ENCODE measurements at regions not wholly inside any gene's neighbourhood (a gene's known extent, or its start where the extent isn't known, plus 50 kb on each side); places are given as distances from the start of the nearest gene placed in this dataset.
"Not testable (repeated sequence)": the region's sequence is repeated elsewhere in the genome, so short reads cannot be mapped to it uniquely, and the experiment has no call there.

GRCh38 chr6:166241974-166242373 lies 66.2 kb downstream of the PRR18 start:
- DNase-seq (ENCODE audit: low read depth in 6 of 9, low spot score in 9 of 9) = no peak
- H3K27ac ChIP-seq (ENCODE audit: low read depth in 1 of 2, low read length in 1 of 2) = no peak overlapping the region
- 92% methylated on average over 6 of the region's 6 CpGs for WGBS

GRCh38 chr6:166240889-166241288 lies 67.3 kb downstream of the PRR18 start:
- no peak for DNase-seq (ENCODE audit: low read depth in 6 of 9, low spot score in 9 of 9)
- H3K27me3 ChIP-seq (ENCODE audit: control insufficient read depth in 2 of 2, insufficient read depth in 1 of 2, low read length in 1 of 2) = no peaks in the 10 kb centered on the region
- H3K4me1 ChIP-seq (ENCODE audit: control insufficient read depth in 2 of 2, insufficient read depth in 2 of 2, low read length in 2 of 2) = peaks cover 9 to 43% of the 10 kb centered on the region in 2 donors
- WGBS = 95% methylated on average over 11 of the region's 11 CpGs
- no peak overlapping the region for H3K4me3 ChIP-seq (ENCODE audit: low read length in 2 of 2)
- no peaks in the 10 kb centered on the region for H3K36me3 ChIP-seq (ENCODE audit: control insufficient read depth in 2 of 2, insufficient read depth in 2 of 2, low read length in 1 of 2)
- H3K27ac ChIP-seq (ENCODE audit: low read depth in 1 of 2, low read length in 1 of 2) = no peak overlapping the region
- H3K9me3 ChIP-seq (ENCODE audit: control insufficient read depth in 2 of 2, insufficient read depth in 1 of 2, low read length in 1 of 2) = no peaks in the 10 kb centered on the region

More at GRCh38 chr6:166241974-166242373, 66.2 kb downstream of the PRR18 start:
- Histone ChIP-seq H3K36me3 (ENCODE audit: control insufficient read depth in 2 of 2, insufficient read depth in 2 of 2, low read length in 1 of 2) (no peaks in the 10 kb centered on the region), H3K4me1 (ENCODE audit: control insufficient read depth in 2 of 2, insufficient read depth in 2 of 2, low read length in 2 of 2) (peaks cover 9 to 39% of the 10 kb centered on the region in 2 donors), H3K9me3 (ENCODE audit: control insufficient read depth in 2 of 2, insufficient read depth in 1 of 2, low read length in 1 of 2) (no peaks in the 10 kb centered on the region), H3K4me3 (ENCODE audit: low read length in 2 of 2) (no peak overlapping the region), H3K27me3 (ENCODE audit: control insufficient read depth in 2 of 2, insufficient read depth in 1 of 2, low read length in 1 of 2) (no peaks in the 10 kb centered on the region)

GRCh38 chr6:166237617-166238016 lies 70.0 kb upstream of the TBXT start:
- Histone ChIP-seq H3K4me3 (ENCODE audit: low read length in 2 of 2) (no peak overlapping the region), H3K9me3 (ENCODE audit: control insufficient read depth in 2 of 2, insufficient read depth in 1 of 2, low read length in 1 of 2) (no peaks in the 10 kb centered on the region), H3K36me3 (ENCODE audit: control insufficient read depth in 2 of 2, insufficient read depth in 2 of 2, low read length in 1 of 2) (no peaks in the 10 kb centered on the region), H3K4me1 (ENCODE audit: control insufficient read depth in 2 of 2, insufficient read depth in 2 of 2, low read length in 2 of 2) (peaks cover 0 to 22% of the 10 kb centered on the region in 2 donors), H3K27ac (ENCODE audit: low read depth in 1 of 2, low read length in 1 of 2) (no peak overlapping the region), H3K27me3 (ENCODE audit: control insufficient read depth in 2 of 2, insufficient read depth in 1 of 2, low read length in 1 of 2) (peaks cover 0 to 2% of the 10 kb centered on the region in 2 donors)
- 75% methylated on average over 5 of the region's 5 CpGs for WGBS
- peak in 1 of 9 donors; percentile 42 for DNase-seq (ENCODE audit: low read depth in 6 of 9, low spot score in 9 of 9)

- H3K9me3 ChIP-seq (ENCODE audit: control insufficient read depth in 2 of 2, insufficient read depth in 1 of 2, low read length in 1 of 2) = no peaks in the 10 kb centered on the region
- no peaks in the 10 kb centered on the region for H3K36me3 ChIP-seq (ENCODE audit: control insufficient read depth in 2 of 2, insufficient read depth in 2 of 2, low read length in 1 of 2)
- DNase-seq (ENCODE audit: low read depth in 6 of 9, low spot score in 9 of 9) = no peak
- 86% methylated on average over 13 of the region's 13 CpGs for WGBS
- H3K27ac ChIP-seq (ENCODE audit: low read depth in 1 of 2, low read length in 1 of 2) = no peak overlapping the region
- peaks cover 0 to 17% of the 10 kb centered on the region in 2 donors for H3K4me1 ChIP-seq (ENCODE audit: control insufficient read depth in 2 of 2, insufficient read depth in 2 of 2, low read length in 2 of 2)
- H3K27me3 ChIP-seq (ENCODE audit: control insufficient read depth in 2 of 2, insufficient read depth in 1 of 2, low read length in 1 of 2) = peaks cover 0 to 2% of the 10 kb centered on the region in 2 donors
- H3K4me3 ChIP-seq (ENCODE audit: low read length in 2 of 2) = no peak overlapping the region
Observed at GRCh38 chr6:166236596-166236995, 68.9 kb upstream of the TBXT start.

- Histone ChIP-seq H3K4me1 (ENCODE audit: control insufficient read depth in 2 of 2, insufficient read depth in 2 of 2, low read length in 2 of 2) (peaks cover 0 to 9% of the 10 kb centered on the region in 2 donors), H3K4me3 (ENCODE audit: low read length in 2 of 2) (no peak overlapping the region), H3K27ac (ENCODE audit: low read depth in 1 of 2, low read length in 1 of 2) (no peak overlapping the region), H3K27me3 (ENCODE audit: control insufficient read depth in 2 of 2, insufficient read depth in 1 of 2, low read length in 1 of 2) (peaks cover 0 to 2% of the 10 kb centered on the region in 2 donors), H3K36me3 (ENCODE audit: control insufficient read depth in 2 of 2, insufficient read depth in 2 of 2, low read length in 1 of 2) (no peaks in the 10 kb centered on the region), H3K9me3 (ENCODE audit: control insufficient read depth in 2 of 2, insufficient read depth in 1 of 2, low read length in 1 of 2) (no peaks in the 10 kb centered on the region)
- WGBS = 94% methylated on average over 17 of the region's 17 CpGs
- no peak for DNase-seq (ENCODE audit: low read depth in 6 of 9, low spot score in 9 of 9)
Observed at GRCh38 chr6:166235666-166236292, 68.1 kb upstream of the TBXT start.

GRCh38 chr6:166231181-166231580 lies 63.5 kb upstream of the TBXT start:
- not testable (repeated sequence) for H3K27ac ChIP-seq (ENCODE audit: low read depth in 1 of 2, low read length in 1 of 2); H3K36me3 ChIP-seq (ENCODE audit: control insufficient read depth in 2 of 2, insufficient read depth in 2 of 2, low read length in 1 of 2); H3K9me3 ChIP-seq (ENCODE audit: control insufficient read depth in 2 of 2, insufficient read depth in 1 of 2, low read length in 1 of 2); H3K27me3 ChIP-seq (ENCODE audit: control insufficient read depth in 2 of 2, insufficient read depth in 1 of 2, low read length in 1 of 2); DNase-seq (ENCODE audit: low read depth in 6 of 9, low spot score in 9 of 9); H3K4me3 ChIP-seq (ENCODE audit: low read length in 2 of 2)
- 97% methylated on average over 2 of the region's 2 CpGs for WGBS
- peaks cover 12 to 13% of the 10 kb centered on the region in 2 donors for H3K4me1 ChIP-seq (ENCODE audit: control insufficient read depth in 2 of 2, insufficient read depth in 2 of 2, low read length in 2 of 2)

GRCh38 chr6:166228839-166229528 lies 61.3 kb upstream of the TBXT start:
- Histone ChIP-seq H3K27me3 (ENCODE audit: control insufficient read depth in 2 of 2, insufficient read depth in 1 of 2, low read length in 1 of 2) (peaks cover 0 to 6% of the 10 kb centered on the region in 2 donors), H3K36me3 (ENCODE audit: control insufficient read depth in 2 of 2, insufficient read depth in 2 of 2, low read length in 1 of 2) (no peaks in the 10 kb centered on the region), H3K4me1 (ENCODE audit: control insufficient read depth in 2 of 2, insufficient read depth in 2 of 2, low read length in 2 of 2) (peaks cover 12 to 13% of the 10 kb centered on the region in 2 donors), H3K4me3 (ENCODE audit: low read length in 2 of 2) (peak overlapping the region in 1 of 2 donors; percentile 5), H3K27ac (ENCODE audit: low read depth in 1 of 2, low read length in 1 of 2) (peak overlapping the region in 1 of 2 donors; percentile 40), H3K9me3 (ENCODE audit: control insufficient read depth in 2 of 2, insufficient read depth in 1 of 2, low read length in 1 of 2) (peaks cover 0 to 2% of the 10 kb centered on the region in 2 donors)
- DNase-seq (ENCODE audit: low read depth in 6 of 9, low spot score in 9 of 9) = peak in 2 of 9 donors; percentile 15 to 69
- 11% methylated on average over 16 of the region's 16 CpGs for WGBS

- Histone ChIP-seq H3K36me3 (ENCODE audit: control insufficient read depth in 2 of 2, insufficient read depth in 2 of 2, low read length in 1 of 2) (no peaks in the 10 kb centered on the region), H3K4me1 (ENCODE audit: control insufficient read depth in 2 of 2, insufficient read depth in 2 of 2, low read length in 2 of 2) (peaks cover 12 to 13% of the 10 kb centered on the region in 2 donors), H3K27ac (ENCODE audit: low read depth in 1 of 2, low read length in 1 of 2) (no peak overlapping the region), H3K4me3 (ENCODE audit: low read length in 2 of 2) (no peak overlapping the region), H3K27me3 (ENCODE audit: control insufficient read depth in 2 of 2, insufficient read depth in 1 of 2, low read length in 1 of 2) (peaks cover 0 to 6% of the 10 kb centered on the region in 2 donors), H3K9me3 (ENCODE audit: control insufficient read depth in 2 of 2, insufficient read depth in 1 of 2, low read length in 1 of 2) (peaks cover 0 to 3% of the 10 kb centered on the region in 2 donors)
- 72% methylated on average over 3 of the region's 3 CpGs for WGBS
- DNase-seq (ENCODE audit: low read depth in 6 of 9, low spot score in 9 of 9) = no peak
Observed at GRCh38 chr6:166228425-166228824, 60.8 kb upstream of the TBXT start.

GRCh38 chr6:166223079-166223478 lies 55.4 kb upstream of the TBXT start:
- H3K9me3 ChIP-seq (ENCODE audit: control insufficient read depth in 2 of 2, insufficient read depth in 1 of 2, low read length in 1 of 2) = peaks cover 2 to 26% of the 10 kb centered on the region in 2 donors
- WGBS = 53% methylated on average over 3 of the region's 3 CpGs
- H3K36me3 ChIP-seq (ENCODE audit: control insufficient read depth in 2 of 2, insufficient read depth in 2 of 2, low read length in 1 of 2) = no peaks in the 10 kb centered on the region
- DNase-seq (ENCODE audit: low read depth in 6 of 9, low spot score in 9 of 9) = no peak
- no peak overlapping the region for H3K4me3 ChIP-seq (ENCODE audit: low read length in 2 of 2)
- peaks cover 0 to 3% of the 10 kb centered on the region in 2 donors for H3K27me3 ChIP-seq (ENCODE audit: control insufficient read depth in 2 of 2, insufficient read depth in 1 of 2, low read length in 1 of 2)
- H3K27ac ChIP-seq (ENCODE audit: low read depth in 1 of 2, low read length in 1 of 2) = no peak overlapping the region
- peaks cover 0 to 11% of the 10 kb centered on the region in 2 donors for H3K4me1 ChIP-seq (ENCODE audit: control insufficient read depth in 2 of 2, insufficient read depth in 2 of 2, low read length in 2 of 2)

All from thymus (tissue), 11 donors.